ENCODE measurements at regions not wholly inside any gene's neighbourhood (a gene's known extent, or its start where the extent isn't known, plus 50 kb on each side); places are given as distances from the start of the nearest gene placed in this dataset.

- H3K9me3 ChIP-seq (ENCODE audit: control insufficient read depth in 2 of 2, insufficient read depth in 1 of 2, low read depth in 1 of 2, low read length in 1 of 2), result no peaks in the 10 kb centered on the region
- WGBS, 2 donors, result 0 to 49% methylated on average over 1 of the region's 1 CpG
- no peaks in the 10 kb centered on the region for H3K27me3 ChIP-seq (ENCODE audit: control insufficient read depth in 1 of 2, insufficient read depth in 2 of 2, low read length in 2 of 2)
- H3K4me3 ChIP-seq (ENCODE audit: low read depth in 1 of 2, low read length in 2 of 2), result no peak overlapping the region
- H3K36me3 ChIP-seq (ENCODE audit: control insufficient read depth in 2 of 2, insufficient read depth in 2 of 2, low read length in 1 of 2), result no peaks in the 10 kb centered on the region
- H3K27ac ChIP-seq (ENCODE audit: low read depth in 2 of 2, low read length in 1 of 2), result no peak overlapping the region
- H3K4me1 ChIP-seq (ENCODE audit: control insufficient read depth in 2 of 2, insufficient read depth in 2 of 2, low read length in 1 of 2), result no peaks in the 10 kb centered on the region
These were observed 382.2 kb upstream of the SPOCK3 start for GRCh38 chr4:167616476-167616875.

DNA sequence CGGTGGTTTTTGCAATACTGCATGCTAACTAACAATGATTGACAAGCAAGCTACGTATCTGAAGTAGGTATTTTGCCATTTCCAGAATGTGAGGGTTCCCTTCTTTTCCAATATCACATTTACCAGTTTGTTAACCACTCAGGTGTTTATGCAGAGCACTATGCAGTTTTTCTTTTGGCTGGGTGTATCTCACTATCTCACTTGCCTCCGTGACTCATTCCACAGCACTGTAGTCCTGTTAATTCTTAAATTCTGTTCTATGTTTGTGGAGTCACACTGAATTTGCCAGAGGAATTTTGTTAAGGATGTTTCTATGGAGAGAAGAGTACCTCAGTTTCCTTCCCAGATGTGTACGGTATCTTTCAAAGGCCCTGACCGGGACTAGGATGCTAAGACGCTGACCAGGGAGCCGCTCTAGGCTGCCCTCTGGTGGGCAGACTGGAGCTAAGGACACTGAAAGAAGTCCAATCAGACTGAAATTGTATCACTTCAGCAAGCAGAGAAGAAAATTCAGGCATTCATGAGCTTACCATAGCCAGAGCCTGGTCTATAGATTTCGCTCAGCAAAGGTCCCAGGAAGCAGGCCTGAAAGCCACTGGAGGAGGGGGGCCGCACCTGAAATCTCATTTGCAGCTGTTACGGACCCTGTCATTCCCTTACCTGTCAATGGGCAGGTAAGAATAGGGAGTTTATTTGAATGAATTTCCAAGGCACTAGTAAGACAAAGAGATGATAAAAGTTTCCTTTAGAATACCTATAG, 388.4 kb upstream of the SPOCK3 start:
- Histone ChIP-seq H3K4me3 (ENCODE audit: low read depth in 1 of 2, low read length in 2 of 2) (no peak overlapping the region), H3K27ac (ENCODE audit: low read depth in 2 of 2, low read length in 1 of 2) (no peak overlapping the region), H3K36me3 (ENCODE audit: control insufficient read depth in 2 of 2, insufficient read depth in 2 of 2, low read length in 1 of 2) (no peaks in the 10 kb centered on the region), H3K9me3 (ENCODE audit: control insufficient read depth in 2 of 2, insufficient read depth in 1 of 2, low read depth in 1 of 2, low read length in 1 of 2) (no peaks in the 10 kb centered on the region), H3K4me1 (ENCODE audit: control insufficient read depth in 2 of 2, insufficient read depth in 2 of 2, low read length in 1 of 2) (no peaks in the 10 kb centered on the region), H3K27me3 (ENCODE audit: control insufficient read depth in 1 of 2, insufficient read depth in 2 of 2, low read length in 2 of 2) (no peaks in the 10 kb centered on the region)
- WGBS, 2 donors, result 47 to 49% methylated on average over 10 of the region's 10 CpGs

DNA sequence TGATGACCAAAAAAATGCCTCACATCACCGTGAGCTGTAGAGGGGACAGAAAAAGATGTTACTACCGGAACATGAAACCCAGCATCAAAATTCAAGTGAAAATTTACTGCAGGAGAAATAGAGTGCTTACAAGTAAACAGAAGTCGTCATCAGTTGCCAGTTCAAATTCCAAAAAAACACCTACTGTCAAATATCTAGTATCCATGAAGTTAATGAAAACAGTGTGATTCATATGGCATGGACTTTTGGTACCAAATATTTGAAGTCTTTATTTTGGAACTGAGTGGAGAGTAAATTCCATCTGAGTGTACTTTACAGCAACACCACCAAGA, 388.9 kb upstream of the SPOCK3 start:
- H3K36me3 ChIP-seq (ENCODE audit: control insufficient read depth in 2 of 2, insufficient read depth in 2 of 2, low read length in 1 of 2), result no peaks in the 10 kb centered on the region
- no peaks in the 10 kb centered on the region for H3K27me3 ChIP-seq (ENCODE audit: control insufficient read depth in 1 of 2, insufficient read depth in 2 of 2, low read length in 2 of 2)
- H3K9me3 ChIP-seq (ENCODE audit: control insufficient read depth in 2 of 2, insufficient read depth in 1 of 2, low read depth in 1 of 2, low read length in 1 of 2), result no peaks in the 10 kb centered on the region
- WGBS, 2 donors, result 70 to 79% methylated on average over 3 of the region's 3 CpGs
- H3K4me3 ChIP-seq (ENCODE audit: low read depth in 1 of 2, low read length in 2 of 2), result no peak overlapping the region
- H3K4me1 ChIP-seq (ENCODE audit: control insufficient read depth in 2 of 2, insufficient read depth in 2 of 2, low read length in 1 of 2), result no peaks in the 10 kb centered on the region
- H3K27ac ChIP-seq (ENCODE audit: low read depth in 2 of 2, low read length in 1 of 2), result no peak overlapping the region

GRCh38 chr4:167629272-167629671, 395.0 kb upstream of the SPOCK3 start:
- no peaks in the 10 kb centered on the region for H3K9me3 ChIP-seq (ENCODE audit: control insufficient read depth in 2 of 2, insufficient read depth in 1 of 2, low read depth in 1 of 2, low read length in 1 of 2)
- H3K4me1 ChIP-seq (ENCODE audit: control insufficient read depth in 2 of 2, insufficient read depth in 2 of 2, low read length in 1 of 2), result no peaks in the 10 kb centered on the region
- H3K27me3 ChIP-seq (ENCODE audit: control insufficient read depth in 1 of 2, insufficient read depth in 2 of 2, low read length in 2 of 2), result no peaks in the 10 kb centered on the region
- H3K4me3 ChIP-seq (ENCODE audit: low read depth in 1 of 2, low read length in 2 of 2), result no peak overlapping the region
- no peak overlapping the region for H3K27ac ChIP-seq (ENCODE audit: low read depth in 2 of 2, low read length in 1 of 2)
- no peaks in the 10 kb centered on the region for H3K36me3 ChIP-seq (ENCODE audit: control insufficient read depth in 2 of 2, insufficient read depth in 2 of 2, low read length in 1 of 2)
- WGBS, 2 donors, result 78 to 83% methylated on average over 2 of the region's 2 CpGs

GRCh38 chr4:167642250-167642649, 408.0 kb upstream of the SPOCK3 start:
- Histone ChIP-seq H3K4me1 (ENCODE audit: control insufficient read depth in 2 of 2, insufficient read depth in 2 of 2, low read length in 1 of 2) (no peaks in the 10 kb centered on the region), H3K4me3 (ENCODE audit: low read depth in 1 of 2, low read length in 2 of 2) (no peak overlapping the region), H3K9me3 (ENCODE audit: control insufficient read depth in 2 of 2, insufficient read depth in 1 of 2, low read depth in 1 of 2, low read length in 1 of 2) (no peaks in the 10 kb centered on the region), H3K36me3 (ENCODE audit: control insufficient read depth in 2 of 2, insufficient read depth in 2 of 2, low read length in 1 of 2) (no peaks in the 10 kb centered on the region), H3K27ac (ENCODE audit: low read depth in 2 of 2, low read length in 1 of 2) (no peak overlapping the region), H3K27me3 (ENCODE audit: control insufficient read depth in 1 of 2, insufficient read depth in 2 of 2, low read length in 2 of 2) (no peaks in the 10 kb centered on the region)
- 66 to 69% methylated on average over 2 of the region's 2 CpGs for WGBS, 2 donors

GRCh38 chr4:167645358-167645757, 411.1 kb upstream of the SPOCK3 start:
- no peaks in the 10 kb centered on the region for H3K36me3 ChIP-seq (ENCODE audit: control insufficient read depth in 2 of 2, insufficient read depth in 2 of 2, low read length in 1 of 2)
- H3K9me3 ChIP-seq (ENCODE audit: control insufficient read depth in 2 of 2, insufficient read depth in 1 of 2, low read depth in 1 of 2, low read length in 1 of 2), result no peaks in the 10 kb centered on the region
- H3K4me3 ChIP-seq (ENCODE audit: low read depth in 1 of 2, low read length in 2 of 2), result no peak overlapping the region
- no peaks in the 10 kb centered on the region for H3K27me3 ChIP-seq (ENCODE audit: control insufficient read depth in 1 of 2, insufficient read depth in 2 of 2, low read length in 2 of 2)
- no peaks in the 10 kb centered on the region for H3K4me1 ChIP-seq (ENCODE audit: control insufficient read depth in 2 of 2, insufficient read depth in 2 of 2, low read length in 1 of 2)
- H3K27ac ChIP-seq (ENCODE audit: low read depth in 2 of 2, low read length in 1 of 2), result no peak overlapping the region

DNA sequence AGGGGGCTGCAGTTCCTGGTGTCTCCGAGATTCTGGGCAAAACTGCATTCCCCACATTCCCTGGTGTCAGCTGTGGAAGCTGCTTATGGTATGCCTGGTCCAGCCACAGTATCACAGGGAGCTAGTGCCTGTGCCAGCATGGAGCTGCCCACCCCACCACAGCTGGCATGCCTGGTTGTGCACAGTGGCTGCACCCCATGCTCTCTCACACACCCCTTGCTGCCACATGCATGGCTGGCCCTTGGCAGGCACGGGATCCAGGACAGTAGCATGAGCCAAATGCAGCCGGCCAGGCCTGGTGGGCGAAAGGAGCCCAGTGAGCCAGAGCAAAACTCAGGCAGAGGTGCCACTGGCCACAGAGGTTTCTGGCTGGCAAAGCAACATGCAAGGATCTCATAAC, 418.0 kb upstream of the SPOCK3 start:
- Histone ChIP-seq H3K36me3 (ENCODE audit: control insufficient read depth in 2 of 2, insufficient read depth in 2 of 2, low read length in 1 of 2) (no peaks in the 10 kb centered on the region), H3K27ac (ENCODE audit: low read depth in 2 of 2, low read length in 1 of 2) (no peak overlapping the region), H3K27me3 (ENCODE audit: control insufficient read depth in 1 of 2, insufficient read depth in 2 of 2, low read length in 2 of 2) (no peaks in the 10 kb centered on the region), H3K4me1 (ENCODE audit: control insufficient read depth in 2 of 2, insufficient read depth in 2 of 2, low read length in 1 of 2) (peaks cover 0 to 2% of the 10 kb centered on the region in 2 donors), H3K4me3 (ENCODE audit: low read depth in 1 of 2, low read length in 2 of 2) (no peak overlapping the region), H3K9me3 (ENCODE audit: control insufficient read depth in 2 of 2, insufficient read depth in 1 of 2, low read depth in 1 of 2, low read length in 1 of 2) (peaks cover 2 to 3% of the 10 kb centered on the region in 2 donors)
- WGBS, 2 donors, result 64 to 70% methylated on average over 4 of the region's 4 CpGs

DNA sequence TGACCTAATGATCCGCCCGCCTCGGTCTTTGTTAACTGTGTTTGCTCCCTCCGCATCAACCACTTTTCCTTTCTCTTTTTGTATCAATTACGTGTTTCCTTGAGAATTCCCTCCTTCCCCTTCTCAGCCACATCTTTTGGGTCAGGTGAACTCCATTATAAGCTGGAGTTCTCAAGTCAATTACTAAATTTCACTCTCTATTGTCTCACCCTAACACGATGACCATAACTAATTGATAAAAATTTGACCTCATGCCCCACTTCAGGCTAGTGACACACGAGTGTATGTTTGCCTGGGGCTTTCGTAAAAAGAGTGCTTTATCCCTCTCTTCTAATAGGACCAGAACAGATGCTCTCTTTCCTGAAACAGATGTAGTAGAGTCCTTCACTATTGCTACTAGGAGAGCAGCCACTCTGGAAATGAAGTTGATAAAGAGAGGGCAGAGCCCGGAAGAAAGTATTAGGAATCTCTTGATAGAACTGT, 403.6 kb upstream of the ANXA10 start:
- Histone ChIP-seq H3K4me1 (ENCODE audit: control insufficient read depth in 2 of 2, insufficient read depth in 2 of 2, low read length in 1 of 2) (no peaks in the 10 kb centered on the region), H3K27ac (ENCODE audit: low read depth in 2 of 2, low read length in 1 of 2) (no peak overlapping the region), H3K36me3 (ENCODE audit: control insufficient read depth in 2 of 2, insufficient read depth in 2 of 2, low read length in 1 of 2) (no peaks in the 10 kb centered on the region), H3K27me3 (ENCODE audit: control insufficient read depth in 1 of 2, insufficient read depth in 2 of 2, low read length in 2 of 2) (no peaks in the 10 kb centered on the region), H3K4me3 (ENCODE audit: low read depth in 1 of 2, low read length in 2 of 2) (no peak overlapping the region), H3K9me3 (ENCODE audit: control insufficient read depth in 2 of 2, insufficient read depth in 1 of 2, low read depth in 1 of 2, low read length in 1 of 2) (no peaks in the 10 kb centered on the region)
- WGBS, 2 donors, result 73 to 79% methylated on average over 9 of the region's 9 CpGs

GRCh38 chr4:167702391-167702790, 389.9 kb upstream of the ANXA10 start:
- Histone ChIP-seq H3K9me3 (ENCODE audit: control insufficient read depth in 2 of 2, insufficient read depth in 1 of 2, low read depth in 1 of 2, low read length in 1 of 2) (no peaks in the 10 kb centered on the region), H3K27ac (ENCODE audit: low read depth in 2 of 2, low read length in 1 of 2) (no peak overlapping the region), H3K27me3 (ENCODE audit: control insufficient read depth in 1 of 2, insufficient read depth in 2 of 2, low read length in 2 of 2) (no peaks in the 10 kb centered on the region), H3K4me1 (ENCODE audit: control insufficient read depth in 2 of 2, insufficient read depth in 2 of 2, low read length in 1 of 2) (no peaks in the 10 kb centered on the region), H3K4me3 (ENCODE audit: low read depth in 1 of 2, low read length in 2 of 2) (no peak overlapping the region), H3K36me3 (ENCODE audit: control insufficient read depth in 2 of 2, insufficient read depth in 2 of 2, low read length in 1 of 2) (no peaks in the 10 kb centered on the region)

- Histone ChIP-seq H3K4me1 (ENCODE audit: control insufficient read depth in 2 of 2, insufficient read depth in 2 of 2, low read length in 1 of 2) (no peaks in the 10 kb centered on the region), H3K27me3 (ENCODE audit: control insufficient read depth in 1 of 2, insufficient read depth in 2 of 2, low read length in 2 of 2) (no peaks in the 10 kb centered on the region), H3K9me3 (ENCODE audit: control insufficient read depth in 2 of 2, insufficient read depth in 1 of 2, low read depth in 1 of 2, low read length in 1 of 2) (no peaks in the 10 kb centered on the region), H3K27ac (ENCODE audit: low read depth in 2 of 2, low read length in 1 of 2) (no peak overlapping the region), H3K36me3 (ENCODE audit: control insufficient read depth in 2 of 2, insufficient read depth in 2 of 2, low read length in 1 of 2) (no peaks in the 10 kb centered on the region), H3K4me3 (ENCODE audit: low read depth in 1 of 2, low read length in 2 of 2) (no peak overlapping the region)
- WGBS, 2 donors, result 62 to 66% methylated on average over 5 of the region's 5 CpGs
These were observed 380.8 kb upstream of the ANXA10 start for GRCh38 chr4:167711517-167711916.
